Gastroesophageal sphincter (tissue), 3 donors: ENCODE measurements at regions not wholly inside any gene's neighbourhood (a gene's known extent, or its start where the extent isn't known, plus 50 kb on each side); places are given as distances from the start of the nearest gene placed in this dataset.

ENCODE experiments used
- POLR2A ChIP-seq, 2 donors: fragments of 450-650 bp; IDR thresholded peaks; one replicate each; pipeline ENCODE4 v1.6.1; 2017; ENCODE audit warnings: antibody characterized with exemption in 2 of 2, mild to moderate bottlenecking in 2 of 2, moderate library complexity in 1 of 2
- POLR2AphosphoS5 ChIP-seq: sonication (generic); formaldehyde crosslinking; IDR thresholded peaks from one replicate; pipeline ENCODE4 v1.6.1; 2017; ENCODE audit warnings: antibody characterized with exemption
- TF ChIP-seq, protein P1 (sequence below), 4 experiments: fragments of 200-600 bp in 2 of 4; fragments of 450-650 bp in 2 of 4; sonication (generic) in 1 of 4; IDR thresholded peaks; one replicate each; pipeline ENCODE4 v1.5.1; 2017 to 2019; ENCODE audit warnings: antibody characterized with exemption in 4 of 4, mild to moderate bottlenecking in 2 of 4, moderate library complexity in 2 of 4

DNA sequence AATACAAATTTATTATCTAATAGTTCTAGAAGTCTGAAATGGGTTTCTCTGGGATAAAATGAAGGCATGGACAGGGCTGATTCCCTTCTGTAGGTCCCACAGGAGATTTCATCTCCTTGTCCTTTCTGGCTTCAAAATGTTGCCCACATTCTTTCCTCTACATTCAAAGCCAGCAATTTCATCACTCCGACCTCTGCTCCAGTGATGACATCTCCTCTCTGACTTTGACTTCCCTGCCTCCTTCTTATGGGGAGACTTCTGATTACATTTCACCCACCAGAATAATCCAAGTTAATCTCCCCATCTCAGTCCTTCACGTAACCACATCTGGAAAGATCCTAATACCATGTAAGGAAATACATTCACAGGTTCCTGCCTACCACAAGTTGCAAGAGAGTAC, 358.0 kb upstream of the C1orf87 start:
- TF ChIP-seq, protein P1, sequence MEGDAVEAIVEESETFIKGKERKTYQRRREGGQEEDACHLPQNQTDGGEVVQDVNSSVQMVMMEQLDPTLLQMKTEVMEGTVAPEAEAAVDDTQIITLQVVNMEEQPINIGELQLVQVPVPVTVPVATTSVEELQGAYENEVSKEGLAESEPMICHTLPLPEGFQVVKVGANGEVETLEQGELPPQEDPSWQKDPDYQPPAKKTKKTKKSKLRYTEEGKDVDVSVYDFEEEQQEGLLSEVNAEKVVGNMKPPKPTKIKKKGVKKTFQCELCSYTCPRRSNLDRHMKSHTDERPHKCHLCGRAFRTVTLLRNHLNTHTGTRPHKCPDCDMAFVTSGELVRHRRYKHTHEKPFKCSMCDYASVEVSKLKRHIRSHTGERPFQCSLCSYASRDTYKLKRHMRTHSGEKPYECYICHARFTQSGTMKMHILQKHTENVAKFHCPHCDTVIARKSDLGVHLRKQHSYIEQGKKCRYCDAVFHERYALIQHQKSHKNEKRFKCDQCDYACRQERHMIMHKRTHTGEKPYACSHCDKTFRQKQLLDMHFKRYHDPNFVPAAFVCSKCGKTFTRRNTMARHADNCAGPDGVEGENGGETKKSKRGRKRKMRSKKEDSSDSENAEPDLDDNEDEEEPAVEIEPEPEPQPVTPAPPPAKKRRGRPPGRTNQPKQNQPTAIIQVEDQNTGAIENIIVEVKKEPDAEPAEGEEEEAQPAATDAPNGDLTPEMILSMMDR (IDR thresholded peaks at IDR 0.05), result no peak
- TF ChIP-seq POLR2A (IDR thresholded peaks at IDR 0.05) (no peak), POLR2AphosphoS5 (no peak)
